Left ventricle myocardium inferior (tissue), 1 donor: ENCODE measurements at regions not wholly inside any gene's neighbourhood (a gene's known extent, or its start where the extent isn't known, plus 50 kb on each side); places are given as distances from the start of the nearest gene placed in this dataset.
"Not testable (repeated sequence)": the region's sequence is repeated elsewhere in the genome, so short reads cannot be mapped to it uniquely, and the experiment has no call there.

ENCODE experiments used
- DNase-seq: peaks from one replicate; pipeline ENCODE4 v3.0.0-alpha.2; 2020
- H3K27ac ChIP-seq: fragments of 200-600 bp; replicated peaks from 2 replicates; pipeline ENCODE4 v1.8.0; 2021
- H3K27me3 ChIP-seq: fragments of 200-600 bp; 2 replicates; pipeline ENCODE4 v1.8.0; 2021; ENCODE audit warnings: low read depth
- H3K36me3 ChIP-seq: fragments of 200-600 bp; 2 replicates; pipeline ENCODE4 v1.8.0; 2021
- H3K4me1 ChIP-seq: fragments of 200-600 bp; 2 replicates; pipeline ENCODE4 v1.8.0; 2021
- H3K4me3 ChIP-seq: fragments of 200-600 bp; 2 replicates; pipeline ENCODE4 v1.8.0; 2021; ENCODE audit warnings: mild to moderate bottlenecking, moderate library complexity
- H3K9me3 ChIP-seq: fragments of 200-600 bp; replicated peaks from 2 replicates; pipeline ENCODE4 v1.8.0; 2021
- CTCF ChIP-seq: fragments of 200-600 bp; IDR thresholded peaks from 2 replicates; pipeline ENCODE4 v1.8.0; 2021; ENCODE audit warnings: antibody characterized with exemption, mild to moderate bottlenecking, borderline replicate concordance
- intact Hi-C: fragments of 100-400 bp; cut with micrococcal nuclease; formaldehyde crosslinking; loops from one replicate; pipeline ENCODE4 v1.11.0; 2022
- donor health status: DM: no; HTN: yes; CAD: no; lungs with severe emphysema.

- H3K36me3 ChIP-seq, H3K27ac ChIP-seq, H3K4me1 ChIP-seq, intact Hi-C loops, H3K9me3 ChIP-seq: not testable (repeated sequence)
- peak; percentile 52 for DNase-seq
- Histone ChIP-seq H3K27me3 (peaks cover 57% of the 10 kb centered on the region), H3K4me3 (peak overlapping the region; percentile 55)
- peak; percentile 73 for TF ChIP-seq CTCF
Measured at GRCh38 chr11:71638801-71639519, 56.3 kb upstream of the KRTAP5-11 start.

GRCh38 chr11:71639520-71639849 is 56.8 kb upstream of the KRTAP5-11 start:
- intact Hi-C loops, H3K27ac ChIP-seq, H3K9me3 ChIP-seq, DNase-seq, H3K36me3 ChIP-seq, H3K4me1 ChIP-seq: not testable (repeated sequence)
- peak overlapping the region; percentile 55 for H3K4me3 ChIP-seq
- peaks cover 56% of the 10 kb centered on the region for H3K27me3 ChIP-seq

GRCh38 chr11:71639916-71640315 is 57.2 kb upstream of the KRTAP5-11 start:
- H3K36me3 ChIP-seq, intact Hi-C loops, H3K27ac ChIP-seq, H3K9me3 ChIP-seq, H3K4me1 ChIP-seq, DNase-seq: not testable (repeated sequence)
- H3K4me3 ChIP-seq: peak overlapping the region; percentile 55
- peaks cover 55% of the 10 kb centered on the region for H3K27me3 ChIP-seq

GRCh38 chr11:71647078-71647477 is 64.4 kb upstream of the KRTAP5-11 start:
- DNase-seq, H3K4me1 ChIP-seq, H3K36me3 ChIP-seq, intact Hi-C loops, H3K9me3 ChIP-seq, H3K27ac ChIP-seq, H3K4me3 ChIP-seq: not testable (repeated sequence)
- peaks cover 41% of the 10 kb centered on the region for H3K27me3 ChIP-seq

- not testable (repeated sequence) for DNase-seq
Measured at GRCh38 chr11:71652998-71653397, 70.3 kb upstream of the KRTAP5-11 start.

GRCh38 chr11:71654423-71654822 is 71.7 kb upstream of the KRTAP5-11 start:
- H3K36me3 ChIP-seq, intact Hi-C loops, H3K9me3 ChIP-seq, H3K4me3 ChIP-seq, H3K4me1 ChIP-seq, DNase-seq, H3K27ac ChIP-seq: not testable (repeated sequence)
- H3K27me3 ChIP-seq: peaks cover 14% of the 10 kb centered on the region

More at GRCh38 chr11:71652998-71653397, 70.3 kb upstream of the KRTAP5-11 start:
- H3K4me3 ChIP-seq, H3K36me3 ChIP-seq, intact Hi-C loops, H3K4me1 ChIP-seq, H3K9me3 ChIP-seq, H3K27ac ChIP-seq: not testable (repeated sequence)
- H3K27me3 ChIP-seq: peaks cover 27% of the 10 kb centered on the region

GRCh38 chr11:71655041-71655440 is 72.4 kb upstream of the KRTAP5-11 start:
- peaks cover 11% of the 10 kb centered on the region for H3K27me3 ChIP-seq
- H3K36me3 ChIP-seq, H3K4me1 ChIP-seq, H3K4me3 ChIP-seq, DNase-seq, H3K9me3 ChIP-seq, H3K27ac ChIP-seq, intact Hi-C loops: not testable (repeated sequence)

- H3K4me3 ChIP-seq, H3K36me3 ChIP-seq, DNase-seq, H3K27ac ChIP-seq, H3K4me1 ChIP-seq, H3K9me3 ChIP-seq, intact Hi-C loops: not testable (repeated sequence)
- peaks cover 11% of the 10 kb centered on the region for H3K27me3 ChIP-seq
Measured at GRCh38 chr11:71656513-71656912, 73.8 kb upstream of the KRTAP5-11 start.

- H3K27me3 ChIP-seq, H3K4me1 ChIP-seq, H3K9me3 ChIP-seq, DNase-seq, H3K36me3 ChIP-seq, intact Hi-C loops, H3K4me3 ChIP-seq, H3K27ac ChIP-seq: not testable (repeated sequence)
Measured at GRCh38 chr11:71664941-71665340, 82.3 kb upstream of the KRTAP5-11 start.

- H3K36me3 ChIP-seq, intact Hi-C loops, DNase-seq, H3K27ac ChIP-seq, H3K4me3 ChIP-seq, H3K4me1 ChIP-seq: not testable (repeated sequence)
- Histone ChIP-seq H3K27me3 (peaks cover 11% of the 10 kb centered on the region), H3K9me3 (peaks cover 23% of the 10 kb centered on the region)
Measured at GRCh38 chr11:71698110-71698509, 115.4 kb upstream of the KRTAP5-11 start.

GRCh38 chr11:71698961-71699360 is 116.3 kb upstream of the KRTAP5-11 start:
- peaks cover 11% of the 10 kb centered on the region for H3K27me3 ChIP-seq
- peaks cover 23% of the 10 kb centered on the region for H3K9me3 ChIP-seq
- H3K36me3 ChIP-seq, H3K4me3 ChIP-seq, intact Hi-C loops, DNase-seq, H3K27ac ChIP-seq, H3K4me1 ChIP-seq: not testable (repeated sequence)

- Histone ChIP-seq H3K9me3 (peaks cover 23% of the 10 kb centered on the region), H3K27me3 (peaks cover 13% of the 10 kb centered on the region)
- DNase-seq, H3K4me3 ChIP-seq, H3K36me3 ChIP-seq, H3K4me1 ChIP-seq, intact Hi-C loops, H3K27ac ChIP-seq: not testable (repeated sequence)
Measured at GRCh38 chr11:71701435-71702291, 119.0 kb upstream of the KRTAP5-11 start.
